ENCODE measurements at regions not wholly inside any gene's neighbourhood (a gene's known extent, or its start where the extent isn't known, plus 50 kb on each side); places are given as distances from the start of the nearest gene placed in this dataset.

DNA sequence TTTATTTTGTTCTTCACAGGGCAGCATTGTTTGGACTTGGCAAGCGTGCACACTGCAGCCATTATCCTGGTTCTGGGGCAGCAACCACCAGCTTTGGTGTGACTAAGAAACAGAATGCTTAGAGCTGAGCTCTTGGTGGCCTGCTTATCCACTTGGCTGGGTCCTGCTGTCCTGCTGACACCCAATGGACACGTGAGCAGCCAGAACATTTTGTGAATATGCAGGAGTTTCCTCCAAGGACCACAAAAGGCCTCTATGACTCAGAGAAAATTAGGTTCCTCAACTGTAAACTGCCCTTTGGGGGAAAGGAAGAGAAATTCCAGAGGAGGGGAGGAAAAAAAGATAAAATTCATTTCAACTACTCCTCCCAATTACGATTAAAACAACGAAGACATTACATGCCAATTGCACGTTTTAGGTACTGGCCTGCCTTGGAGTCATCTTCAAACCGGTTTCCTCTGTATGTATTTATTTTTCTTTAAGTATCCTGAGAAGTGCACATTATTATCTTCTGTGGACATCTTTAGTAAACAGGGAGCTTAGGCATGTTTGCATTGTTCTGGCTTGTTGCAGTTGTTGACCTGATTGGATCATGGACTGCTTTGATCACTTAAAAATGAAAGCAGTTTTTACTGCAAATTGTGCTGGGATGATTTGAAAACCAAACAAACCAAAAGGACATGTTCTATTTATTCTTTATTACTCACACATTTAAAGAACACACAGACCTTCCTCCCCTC, 82.3 kb upstream of the TLE4 start:
- no peak for TF ChIP-seq POLR2A (IDR thresholded peaks at IDR 0.05)
- TF ChIP-seq, protein P1, sequence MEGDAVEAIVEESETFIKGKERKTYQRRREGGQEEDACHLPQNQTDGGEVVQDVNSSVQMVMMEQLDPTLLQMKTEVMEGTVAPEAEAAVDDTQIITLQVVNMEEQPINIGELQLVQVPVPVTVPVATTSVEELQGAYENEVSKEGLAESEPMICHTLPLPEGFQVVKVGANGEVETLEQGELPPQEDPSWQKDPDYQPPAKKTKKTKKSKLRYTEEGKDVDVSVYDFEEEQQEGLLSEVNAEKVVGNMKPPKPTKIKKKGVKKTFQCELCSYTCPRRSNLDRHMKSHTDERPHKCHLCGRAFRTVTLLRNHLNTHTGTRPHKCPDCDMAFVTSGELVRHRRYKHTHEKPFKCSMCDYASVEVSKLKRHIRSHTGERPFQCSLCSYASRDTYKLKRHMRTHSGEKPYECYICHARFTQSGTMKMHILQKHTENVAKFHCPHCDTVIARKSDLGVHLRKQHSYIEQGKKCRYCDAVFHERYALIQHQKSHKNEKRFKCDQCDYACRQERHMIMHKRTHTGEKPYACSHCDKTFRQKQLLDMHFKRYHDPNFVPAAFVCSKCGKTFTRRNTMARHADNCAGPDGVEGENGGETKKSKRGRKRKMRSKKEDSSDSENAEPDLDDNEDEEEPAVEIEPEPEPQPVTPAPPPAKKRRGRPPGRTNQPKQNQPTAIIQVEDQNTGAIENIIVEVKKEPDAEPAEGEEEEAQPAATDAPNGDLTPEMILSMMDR (IDR thresholded peaks at IDR 0.05) = no peak

Data from thyroid gland (tissue), 4 donors.